ENCODE measurements at regions not wholly inside any gene's neighbourhood (a gene's known extent, or its start where the extent isn't known, plus 50 kb on each side); places are given as distances from the start of the nearest gene placed in this dataset.

DNA sequence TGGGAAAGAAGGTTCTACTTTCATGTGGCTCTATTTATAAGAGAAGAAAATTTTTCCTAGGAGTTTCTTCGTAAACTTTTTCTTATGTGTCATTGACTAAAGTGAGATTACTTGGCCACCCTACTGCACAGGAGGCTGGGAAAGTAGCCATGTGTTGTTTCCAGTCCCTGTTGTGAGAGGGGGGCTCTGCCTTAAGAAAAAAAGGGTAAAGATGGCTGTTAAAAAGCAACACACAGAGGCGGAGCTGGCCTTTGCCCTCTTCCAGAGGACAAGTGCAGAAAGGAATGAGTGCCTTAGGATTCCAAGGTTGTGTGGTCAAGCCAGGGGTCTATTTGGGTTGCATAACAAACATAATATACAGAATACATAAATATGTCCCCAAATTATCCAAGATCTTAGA lies 230.0 kb upstream of the CXCR4 start:
- TF ChIP-seq, protein P1, sequence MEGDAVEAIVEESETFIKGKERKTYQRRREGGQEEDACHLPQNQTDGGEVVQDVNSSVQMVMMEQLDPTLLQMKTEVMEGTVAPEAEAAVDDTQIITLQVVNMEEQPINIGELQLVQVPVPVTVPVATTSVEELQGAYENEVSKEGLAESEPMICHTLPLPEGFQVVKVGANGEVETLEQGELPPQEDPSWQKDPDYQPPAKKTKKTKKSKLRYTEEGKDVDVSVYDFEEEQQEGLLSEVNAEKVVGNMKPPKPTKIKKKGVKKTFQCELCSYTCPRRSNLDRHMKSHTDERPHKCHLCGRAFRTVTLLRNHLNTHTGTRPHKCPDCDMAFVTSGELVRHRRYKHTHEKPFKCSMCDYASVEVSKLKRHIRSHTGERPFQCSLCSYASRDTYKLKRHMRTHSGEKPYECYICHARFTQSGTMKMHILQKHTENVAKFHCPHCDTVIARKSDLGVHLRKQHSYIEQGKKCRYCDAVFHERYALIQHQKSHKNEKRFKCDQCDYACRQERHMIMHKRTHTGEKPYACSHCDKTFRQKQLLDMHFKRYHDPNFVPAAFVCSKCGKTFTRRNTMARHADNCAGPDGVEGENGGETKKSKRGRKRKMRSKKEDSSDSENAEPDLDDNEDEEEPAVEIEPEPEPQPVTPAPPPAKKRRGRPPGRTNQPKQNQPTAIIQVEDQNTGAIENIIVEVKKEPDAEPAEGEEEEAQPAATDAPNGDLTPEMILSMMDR (IDR thresholded peaks at IDR 0.05; ENCODE audit: low read length): no peak
- no peak for TF ChIP-seq EZH2 (IDR thresholded peaks at IDR 0.05; ENCODE audit: borderline replicate concordance, low read length)

DNA sequence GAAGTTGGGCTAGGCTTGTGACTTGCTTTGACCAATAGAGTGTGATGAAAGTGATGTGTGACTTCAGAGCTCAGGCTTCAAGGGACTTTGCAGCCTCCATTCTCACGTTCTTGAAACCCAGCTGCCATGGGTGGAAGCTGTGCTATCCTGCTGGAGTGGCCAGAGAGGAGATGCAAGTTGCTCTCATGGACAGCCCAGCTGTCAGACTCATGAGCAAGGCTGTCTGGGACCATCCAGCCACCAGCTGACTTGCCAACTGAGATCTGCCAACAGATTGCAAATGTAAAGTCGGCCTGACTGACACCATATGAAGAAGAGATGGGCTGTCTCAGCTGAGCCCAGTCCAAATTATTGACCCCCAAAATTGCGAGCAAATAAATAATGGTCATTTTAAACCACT lies 226.4 kb upstream of the CXCR4 start:
- H3F3A ChIP-seq (ENCODE audit: insufficient read depth, low read length): no peaks in the 10 kb centered on the region
- H4K20me1 ChIP-seq (ENCODE audit: insufficient read depth, low read length): no peaks in the 10 kb centered on the region
- no peaks in the 10 kb centered on the region for H3K27me3 ChIP-seq (ENCODE audit: insufficient read depth, low read length)
- no peak overlapping the region for H3K9ac ChIP-seq (ENCODE audit: low read length)
- H3K4me2 ChIP-seq (ENCODE audit: low read length): no peak overlapping the region
- no peak overlapping the region for H3K27ac ChIP-seq (ENCODE audit: low read depth, low read length, poor library complexity, severe bottlenecking)
- H3K9me3 ChIP-seq (ENCODE audit: low read length): no peaks in the 10 kb centered on the region
- no peaks in the 10 kb centered on the region for H3K4me1 ChIP-seq (ENCODE audit: insufficient read depth, low read length, severe bottlenecking)
- H3K36me3 ChIP-seq (ENCODE audit: insufficient read depth, low read length): no peaks in the 10 kb centered on the region
- H3K79me2 ChIP-seq (ENCODE audit: insufficient read depth, low read length): no peaks in the 10 kb centered on the region
- no peak overlapping the region for H2AFZ ChIP-seq (ENCODE audit: low read length)
- no peaks in the 10 kb centered on the region for H3K9me2 ChIP-seq (ENCODE audit: low read depth, low read length)
- no peak overlapping the region for H3K4me3 ChIP-seq (ENCODE audit: low read depth, low read length, poor library complexity, severe bottlenecking)
- TF ChIP-seq EZH2 (IDR thresholded peaks at IDR 0.05; ENCODE audit: borderline replicate concordance, low read length): no peak
- TF ChIP-seq, protein P1 (IDR thresholded peaks at IDR 0.05; ENCODE audit: low read length): no peak

More for the DNA sequence above, 230.0 kb upstream of the CXCR4 start:
- no peak overlapping the region for H2AFZ ChIP-seq (ENCODE audit: low read length)
- H3K4me2 ChIP-seq (ENCODE audit: low read length): no peak overlapping the region
- peaks cover 7% of the 10 kb centered on the region for H3K4me1 ChIP-seq (ENCODE audit: insufficient read depth, low read length, severe bottlenecking)
- H3K4me3 ChIP-seq (ENCODE audit: low read depth, low read length, poor library complexity, severe bottlenecking): no peak overlapping the region
- H4K20me1 ChIP-seq (ENCODE audit: insufficient read depth, low read length): no peaks in the 10 kb centered on the region
- no peak overlapping the region for H3K9ac ChIP-seq (ENCODE audit: low read length)
- H3F3A ChIP-seq (ENCODE audit: insufficient read depth, low read length): peaks cover 3% of the 10 kb centered on the region; the same call in 1 of the 2 replicates
- no peaks in the 10 kb centered on the region for H3K79me2 ChIP-seq (ENCODE audit: insufficient read depth, low read length)
- H3K36me3 ChIP-seq (ENCODE audit: insufficient read depth, low read length): no peaks in the 10 kb centered on the region
- H3K9me2 ChIP-seq (ENCODE audit: low read depth, low read length): no peaks in the 10 kb centered on the region
- peaks cover 2% of the 10 kb centered on the region; the same call in 1 of the 2 replicates for H3K9me3 ChIP-seq (ENCODE audit: low read length)
- no peaks in the 10 kb centered on the region for H3K27me3 ChIP-seq (ENCODE audit: insufficient read depth, low read length)
- no peak overlapping the region for H3K27ac ChIP-seq (ENCODE audit: low read depth, low read length, poor library complexity, severe bottlenecking)

DNA sequence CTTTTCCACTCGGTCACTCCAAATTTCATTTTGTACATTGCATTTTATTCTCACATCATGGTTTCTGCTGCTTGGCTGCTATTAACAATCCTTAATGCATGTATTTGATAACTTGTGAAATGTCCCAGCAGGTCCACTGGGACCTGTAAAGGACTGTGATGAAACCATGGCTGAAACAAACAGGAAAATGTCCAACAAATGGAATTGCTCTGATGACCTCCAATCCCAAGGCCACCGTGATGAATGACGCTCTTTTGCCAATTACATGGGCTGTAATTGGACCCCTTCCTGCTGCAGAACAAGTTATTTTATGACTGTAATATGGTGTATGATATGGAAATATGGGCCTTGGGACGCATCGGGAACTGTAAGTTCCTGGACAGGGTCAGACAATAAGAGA lies 224.2 kb upstream of the CXCR4 start:
- H3K4me1 ChIP-seq (ENCODE audit: insufficient read depth, low read length, severe bottlenecking): no peaks in the 10 kb centered on the region
- no peaks in the 10 kb centered on the region for H4K20me1 ChIP-seq (ENCODE audit: insufficient read depth, low read length)
- no peak overlapping the region for H3K9ac ChIP-seq (ENCODE audit: low read length)
- no peaks in the 10 kb centered on the region for H3K79me2 ChIP-seq (ENCODE audit: insufficient read depth, low read length)
- H3K9me3 ChIP-seq (ENCODE audit: low read length): no peaks in the 10 kb centered on the region
- no peak overlapping the region for H3K27ac ChIP-seq (ENCODE audit: low read depth, low read length, poor library complexity, severe bottlenecking)
- no peaks in the 10 kb centered on the region for H3F3A ChIP-seq (ENCODE audit: insufficient read depth, low read length)
- no peak overlapping the region for H3K4me2 ChIP-seq (ENCODE audit: low read length)
- H2AFZ ChIP-seq (ENCODE audit: low read length): no peak overlapping the region
- no peak for TF ChIP-seq EZH2 (IDR thresholded peaks at IDR 0.05; ENCODE audit: borderline replicate concordance, low read length)
- TF ChIP-seq, protein P1 (IDR thresholded peaks at IDR 0.05; ENCODE audit: low read length): no peak
- no peak overlapping the region for H3K4me3 ChIP-seq (ENCODE audit: low read depth, low read length, poor library complexity, severe bottlenecking)
- no peaks in the 10 kb centered on the region for H3K27me3 ChIP-seq (ENCODE audit: insufficient read depth, low read length)
- H3K36me3 ChIP-seq (ENCODE audit: insufficient read depth, low read length): no peaks in the 10 kb centered on the region
- H3K9me2 ChIP-seq (ENCODE audit: low read depth, low read length): no peaks in the 10 kb centered on the region
